ENCODE measurements at regions not wholly inside any gene's neighbourhood (a gene's known extent, or its start where the extent isn't known, plus 50 kb on each side); places are given as distances from the start of the nearest gene placed in this dataset.

DNA sequence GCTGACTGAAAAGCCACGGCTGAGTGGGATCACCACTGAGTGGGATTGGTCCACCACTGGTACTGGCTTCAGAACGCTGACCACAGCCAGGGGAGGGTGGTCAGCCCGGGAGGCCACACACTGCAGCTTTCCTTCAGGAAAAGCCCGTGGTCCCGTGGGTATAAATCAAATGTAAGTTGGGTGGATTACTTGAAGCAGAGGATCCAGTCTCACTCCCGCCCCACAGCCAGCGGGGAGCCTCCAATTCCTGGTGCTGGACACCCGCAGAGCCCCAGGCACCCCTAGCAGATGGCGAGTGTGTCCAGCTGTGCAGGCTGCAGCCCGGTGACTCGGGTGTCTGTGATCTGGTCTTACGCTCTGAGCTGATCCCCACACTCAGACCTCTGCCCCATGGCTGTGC lies 231.1 kb upstream of the ZNF32 start:
- TF ChIP-seq, protein P1, sequence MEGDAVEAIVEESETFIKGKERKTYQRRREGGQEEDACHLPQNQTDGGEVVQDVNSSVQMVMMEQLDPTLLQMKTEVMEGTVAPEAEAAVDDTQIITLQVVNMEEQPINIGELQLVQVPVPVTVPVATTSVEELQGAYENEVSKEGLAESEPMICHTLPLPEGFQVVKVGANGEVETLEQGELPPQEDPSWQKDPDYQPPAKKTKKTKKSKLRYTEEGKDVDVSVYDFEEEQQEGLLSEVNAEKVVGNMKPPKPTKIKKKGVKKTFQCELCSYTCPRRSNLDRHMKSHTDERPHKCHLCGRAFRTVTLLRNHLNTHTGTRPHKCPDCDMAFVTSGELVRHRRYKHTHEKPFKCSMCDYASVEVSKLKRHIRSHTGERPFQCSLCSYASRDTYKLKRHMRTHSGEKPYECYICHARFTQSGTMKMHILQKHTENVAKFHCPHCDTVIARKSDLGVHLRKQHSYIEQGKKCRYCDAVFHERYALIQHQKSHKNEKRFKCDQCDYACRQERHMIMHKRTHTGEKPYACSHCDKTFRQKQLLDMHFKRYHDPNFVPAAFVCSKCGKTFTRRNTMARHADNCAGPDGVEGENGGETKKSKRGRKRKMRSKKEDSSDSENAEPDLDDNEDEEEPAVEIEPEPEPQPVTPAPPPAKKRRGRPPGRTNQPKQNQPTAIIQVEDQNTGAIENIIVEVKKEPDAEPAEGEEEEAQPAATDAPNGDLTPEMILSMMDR (IDR thresholded peaks at IDR 0.05; ENCODE audit: low read depth, low read length), result no peak
- TF ChIP-seq EZH2phosphoT487 (IDR thresholded peaks at IDR 0.05; ENCODE audit: low read depth), result no peak
